Osteoblast (primary cell): ENCODE measurements at regions not wholly inside any gene's neighbourhood (a gene's known extent, or its start where the extent isn't known, plus 50 kb on each side); places are given as distances from the start of the nearest gene placed in this dataset.
"Not testable (repeated sequence)": the region's sequence is repeated elsewhere in the genome, so short reads cannot be mapped to it uniquely, and the experiment has no call there.

ENCODE experiments used
- DNase-seq: peaks from one replicate; pipeline ENCODE4 v3.0.0; 2011; ENCODE audit warnings: low spot score, mixed read lengths; ENCODE audit not compliant: insufficient read length; ENCODE audit errors: missing footprints
- H2AFZ ChIP-seq: 2 replicates; pipeline ENCODE4 v1.6.0; 2011; ENCODE audit warnings: mild to moderate bottlenecking, low read length
- H3K27ac ChIP-seq: 2 replicates; pipeline ENCODE4 v1.5.1; 2011; ENCODE audit warnings: mild to moderate bottlenecking, low read depth, low read length, moderate library complexity
- H3K27me3 ChIP-seq: 2 replicates; pipeline ENCODE4 v1.6.0; 2012; ENCODE audit warnings: mild to moderate bottlenecking, control low read depth, inconsistent platforms, low read length, moderate library complexity; ENCODE audit not compliant: insufficient read depth
- H3K36me3 ChIP-seq: 2 replicates; pipeline ENCODE4 v1.5.1; 2011; ENCODE audit warnings: mild to moderate bottlenecking, low read length, control low read depth, moderate library complexity; ENCODE audit not compliant: insufficient read depth
- H3K4me1 ChIP-seq: 2 replicates; pipeline ENCODE4 v1.5.1; 2011; ENCODE audit warnings: mild to moderate bottlenecking, low read length, control low read depth, moderate library complexity; ENCODE audit not compliant: insufficient read depth
- H3K4me2 ChIP-seq: 2 replicates; pipeline ENCODE4 v1.6.0; 2011; ENCODE audit warnings: mild to moderate bottlenecking, low read length; ENCODE audit not compliant: insufficient read depth
- H3K4me3 ChIP-seq: fragments of 200-600 bp; sonication (generic); 3 replicates; pipeline ENCODE4 v1.5.1; 2012; ENCODE audit warnings: mild to moderate bottlenecking, low read length, inconsistent platforms; ENCODE audit not compliant: insufficient read depth
- H3K79me2 ChIP-seq: 2 replicates; pipeline ENCODE4 v1.6.0; 2012; ENCODE audit warnings: mild to moderate bottlenecking, low read length, control low read depth, inconsistent platforms; ENCODE audit not compliant: insufficient read depth
- H3K9me3 ChIP-seq: 2 replicates; pipeline ENCODE4 v1.5.1; 2011; ENCODE audit warnings: low read depth, low read length, control low read depth
- H4K20me1 ChIP-seq: 2 replicates; pipeline ENCODE4 v1.6.0; 2012; ENCODE audit warnings: mild to moderate bottlenecking, low read length, control low read depth; ENCODE audit not compliant: insufficient read depth
- TF ChIP-seq, protein P1 (sequence below): IDR thresholded peaks from 2 replicates; pipeline ENCODE4 v1.5.1; 2011; ENCODE audit warnings: mild to moderate bottlenecking, low read depth, low read length, moderate library complexity; ENCODE audit errors: extremely low read depth

DNA sequence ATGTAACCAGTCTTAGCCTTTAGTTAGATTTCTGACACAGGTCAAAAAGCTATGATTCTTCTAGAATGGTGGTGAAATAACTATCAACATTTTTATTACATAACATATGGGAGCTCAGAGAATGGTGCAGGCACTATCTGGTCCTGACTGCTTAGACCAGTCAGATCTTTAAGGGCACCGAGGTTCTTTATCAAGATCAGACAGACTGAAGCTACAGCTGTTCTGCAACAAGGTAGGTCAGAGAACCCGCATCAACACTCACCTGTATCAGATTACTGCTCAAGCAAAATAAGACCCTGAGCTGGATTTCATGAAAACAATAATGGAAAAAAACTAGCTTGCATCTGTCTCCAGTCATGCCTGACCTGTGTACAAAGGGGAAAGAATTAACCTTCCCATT, 160.4 kb downstream of the KCNJ2 start:
- H4K20me1 ChIP-seq: no peaks in the 10 kb centered on the region
- H2AFZ ChIP-seq: no peak overlapping the region
- no peak overlapping the region for H3K27ac ChIP-seq
- no peak overlapping the region for H3K4me2 ChIP-seq
- H3K4me3 ChIP-seq: no peak overlapping the region
- H3K36me3 ChIP-seq: no peaks in the 10 kb centered on the region
- no peaks in the 10 kb centered on the region for H3K9me3 ChIP-seq
- TF ChIP-seq, protein P1, sequence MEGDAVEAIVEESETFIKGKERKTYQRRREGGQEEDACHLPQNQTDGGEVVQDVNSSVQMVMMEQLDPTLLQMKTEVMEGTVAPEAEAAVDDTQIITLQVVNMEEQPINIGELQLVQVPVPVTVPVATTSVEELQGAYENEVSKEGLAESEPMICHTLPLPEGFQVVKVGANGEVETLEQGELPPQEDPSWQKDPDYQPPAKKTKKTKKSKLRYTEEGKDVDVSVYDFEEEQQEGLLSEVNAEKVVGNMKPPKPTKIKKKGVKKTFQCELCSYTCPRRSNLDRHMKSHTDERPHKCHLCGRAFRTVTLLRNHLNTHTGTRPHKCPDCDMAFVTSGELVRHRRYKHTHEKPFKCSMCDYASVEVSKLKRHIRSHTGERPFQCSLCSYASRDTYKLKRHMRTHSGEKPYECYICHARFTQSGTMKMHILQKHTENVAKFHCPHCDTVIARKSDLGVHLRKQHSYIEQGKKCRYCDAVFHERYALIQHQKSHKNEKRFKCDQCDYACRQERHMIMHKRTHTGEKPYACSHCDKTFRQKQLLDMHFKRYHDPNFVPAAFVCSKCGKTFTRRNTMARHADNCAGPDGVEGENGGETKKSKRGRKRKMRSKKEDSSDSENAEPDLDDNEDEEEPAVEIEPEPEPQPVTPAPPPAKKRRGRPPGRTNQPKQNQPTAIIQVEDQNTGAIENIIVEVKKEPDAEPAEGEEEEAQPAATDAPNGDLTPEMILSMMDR: no peak
- H3K79me2 ChIP-seq: no peaks in the 10 kb centered on the region
- DNase-seq: no peak
- no peaks in the 10 kb centered on the region for H3K4me1 ChIP-seq
- H3K27me3 ChIP-seq: no peaks in the 10 kb centered on the region

DNA sequence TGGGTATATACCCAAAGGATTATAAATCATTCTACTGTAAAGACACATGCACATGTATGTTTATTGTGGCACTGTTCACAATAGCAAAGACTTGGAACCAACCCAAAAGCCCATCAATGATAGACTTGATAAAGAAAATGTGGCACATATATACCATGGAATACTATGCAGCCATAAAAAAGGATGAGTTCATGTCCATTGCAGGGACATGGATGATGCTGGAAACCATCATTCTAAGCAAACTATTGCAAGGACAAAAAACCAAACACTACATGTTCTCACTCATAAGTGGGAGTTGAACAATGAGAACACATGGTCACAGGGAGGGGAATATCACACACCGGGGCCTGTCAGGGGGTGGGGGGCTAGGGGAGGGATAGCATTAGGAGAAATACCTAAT, 161.7 kb downstream of the KCNJ2 start:
- H2AFZ ChIP-seq, H3K27me3 ChIP-seq: not testable (repeated sequence)

DNA sequence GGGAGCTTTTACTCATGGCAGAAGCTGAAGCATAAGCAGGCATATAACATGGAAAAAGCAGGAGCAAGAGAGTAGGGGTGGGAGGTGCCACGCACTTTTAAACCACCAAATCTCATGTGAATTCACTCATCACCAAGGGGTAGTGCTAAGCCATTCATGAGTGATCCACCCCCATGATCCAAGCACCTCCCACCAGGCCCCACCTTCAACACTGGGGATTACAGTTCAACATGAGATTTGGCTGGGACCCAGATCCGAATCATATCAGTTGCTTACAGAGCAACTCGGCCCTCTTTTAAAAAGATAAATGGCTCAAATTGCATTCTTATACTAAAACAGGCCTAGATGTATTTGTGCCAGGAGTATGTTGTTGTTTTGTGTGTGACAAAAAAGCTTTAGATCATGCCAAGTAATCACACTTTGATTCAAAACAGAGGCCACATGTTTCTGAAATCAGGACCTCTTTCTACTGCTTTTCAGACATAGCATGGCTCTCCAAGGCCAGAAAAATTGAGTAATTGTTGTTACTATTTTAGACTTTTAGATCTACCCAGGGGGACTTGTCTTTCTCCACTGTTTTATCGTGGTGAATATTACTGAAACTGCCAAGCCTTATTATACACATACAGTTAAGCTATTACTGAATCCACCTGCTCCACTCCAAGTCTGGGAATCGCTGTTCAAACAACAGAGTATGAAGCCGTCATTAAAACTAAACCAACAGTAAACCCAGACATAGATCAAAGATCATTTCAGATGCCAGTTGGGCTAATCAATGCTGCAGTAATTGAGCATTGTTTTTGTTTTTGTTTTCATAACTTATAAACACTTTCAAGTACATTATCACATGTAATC, 163.3 kb downstream of the KCNJ2 start:
- no peaks in the 10 kb centered on the region for H3K9me3 ChIP-seq
- H3K36me3 ChIP-seq: no peaks in the 10 kb centered on the region
- no peaks in the 10 kb centered on the region for H3K4me1 ChIP-seq
- TF ChIP-seq, protein P1: no peak
- H2AFZ ChIP-seq: no peak overlapping the region
- H3K79me2 ChIP-seq: no peaks in the 10 kb centered on the region
- no peaks in the 10 kb centered on the region for H4K20me1 ChIP-seq
- H3K27me3 ChIP-seq: no peaks in the 10 kb centered on the region
- no peak overlapping the region for H3K4me3 ChIP-seq
- DNase-seq: no peak
- H3K27ac ChIP-seq: no peak overlapping the region
- H3K4me2 ChIP-seq: no peak overlapping the region

More for the DNA sequence above, 161.7 kb downstream of the KCNJ2 start:
- not testable (repeated sequence) for DNase-seq, H3K9me3 ChIP-seq, H4K20me1 ChIP-seq, H3K4me3 ChIP-seq, H3K79me2 ChIP-seq, H3K4me2 ChIP-seq, H3K27ac ChIP-seq, H3K4me1 ChIP-seq, H3K36me3 ChIP-seq

DNA sequence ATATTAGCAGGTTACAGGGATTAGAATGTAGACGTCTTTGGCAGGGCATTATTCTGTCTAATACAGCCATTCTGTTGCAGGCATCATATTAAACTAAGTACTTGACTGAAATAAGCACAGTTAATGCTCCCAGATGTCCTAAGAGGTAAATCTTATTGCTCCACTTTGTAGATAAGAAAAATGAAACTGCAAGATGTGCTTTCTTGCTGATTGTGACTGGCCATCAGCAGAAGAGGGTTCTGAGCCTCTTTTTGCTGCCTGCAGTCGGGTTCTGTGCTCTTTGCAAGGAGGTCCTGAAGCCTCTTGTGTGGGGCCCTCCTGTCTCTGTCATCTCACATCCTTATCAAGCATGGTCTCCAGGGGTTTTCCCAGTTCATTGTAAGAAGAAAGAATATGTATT, 167.1 kb downstream of the KCNJ2 start:
- H3K79me2 ChIP-seq: no peaks in the 10 kb centered on the region
- DNase-seq: no peak

More for the DNA sequence above, 167.1 kb downstream of the KCNJ2 start:
- Histone ChIP-seq H3K4me3 (no peak overlapping the region), H2AFZ (no peak overlapping the region), H3K4me2 (no peak overlapping the region), H3K27me3 (no peaks in the 10 kb centered on the region), H3K27ac (no peak overlapping the region), H4K20me1 (no peaks in the 10 kb centered on the region), H3K4me1 (no peaks in the 10 kb centered on the region), H3K36me3 (no peaks in the 10 kb centered on the region), H3K9me3 (no peaks in the 10 kb centered on the region)
- TF ChIP-seq, protein P1: no peak
